Testis (tissue), 2 donors: ENCODE measurements at regions not wholly inside any gene's neighbourhood (a gene's known extent, or its start where the extent isn't known, plus 50 kb on each side); places are given as distances from the start of the nearest gene placed in this dataset.

Experiments used
- CTCF ChIP-seq, 3 experiments: fragments of 450-650 bp in 2 of 3; fragments of 200-600 bp in 1 of 3; sonication (generic) in 1 of 3; IDR thresholded peaks; one replicate each; pipeline ENCODE4 v1.5.1; 2016 to 2019; ENCODE audit warnings: antibody characterized with exemption in 3 of 3, mild to moderate bottlenecking in 2 of 3, moderate library complexity in 1 of 3
- POLR2A ChIP-seq: fragments of 450-650 bp; IDR thresholded peaks from one replicate; pipeline ENCODE4 v1.6.1; 2017; ENCODE audit warnings: antibody characterized with exemption, mild to moderate bottlenecking, moderate library complexity

DNA sequence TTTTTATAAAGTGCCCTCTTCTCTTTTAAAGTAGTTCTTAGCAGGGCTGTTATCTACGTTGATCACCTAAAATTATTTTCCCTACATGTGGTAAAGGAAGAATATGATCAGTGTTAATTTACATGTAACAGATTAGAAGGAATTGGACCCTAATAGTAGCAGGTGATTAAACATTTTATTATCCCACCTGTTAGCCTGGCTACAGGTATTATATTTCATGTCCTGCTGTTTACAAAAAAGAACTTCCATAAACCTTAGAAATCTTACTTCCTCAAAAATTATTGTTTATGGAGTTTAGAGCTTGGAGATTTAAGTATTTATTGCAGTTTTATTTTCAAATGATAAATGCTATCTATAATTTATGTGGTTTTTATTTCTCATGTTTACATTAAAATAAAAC, 1226.7 kb downstream of the UQCRFS1 start:
- TF ChIP-seq CTCF (IDR thresholded peaks at IDR 0.05), result no peak
- TF ChIP-seq POLR2A, result no peak
